ENCODE measurements at regions not wholly inside any gene's neighbourhood (a gene's known extent, or its start where the extent isn't known, plus 50 kb on each side); places are given as distances from the start of the nearest gene placed in this dataset.

DNA sequence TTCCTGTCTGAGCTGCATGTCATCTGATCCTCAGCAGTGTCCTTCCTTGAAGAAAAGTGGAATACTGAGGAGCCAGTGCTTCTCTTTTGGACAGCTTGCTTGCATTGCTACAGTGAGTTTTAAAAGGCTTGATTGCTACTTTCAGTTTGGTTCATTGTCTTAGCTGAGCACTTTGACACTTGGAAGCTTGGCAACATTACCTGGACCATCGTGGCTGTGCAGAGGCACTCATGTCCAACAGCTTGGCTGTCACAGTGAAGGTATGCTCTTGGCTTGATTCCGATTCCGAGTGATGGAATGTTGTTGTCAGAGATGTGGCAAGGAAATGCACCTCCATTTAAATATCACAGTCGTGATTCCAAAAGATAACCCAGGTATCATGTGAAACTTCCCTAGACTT, 102.4 kb downstream of the FAS start:
- no peak for TF ChIP-seq EZH2phosphoT487 (IDR thresholded peaks at IDR 0.05; ENCODE audit: insufficient read depth, low read depth)
- TF ChIP-seq EZH2 (IDR thresholded peaks at IDR 0.05; ENCODE audit: insufficient read depth, poor library complexity, severe bottlenecking), result no peak

All from GM23248 (cell line).